HG02870 (cell line): ENCODE measurements at regions not wholly inside any gene's neighbourhood (a gene's known extent, or its start where the extent isn't known, plus 50 kb on each side); places are given as distances from the start of the nearest gene placed in this dataset.

ENCODE experiments used
- ATAC-seq: cut with Tn5 transposase; IDR thresholded peaks from one replicate; pipeline ENCODE4 v1.9.1; 2021; ENCODE audit warnings: mild to moderate bottlenecking, moderate library complexity; ENCODE audit not compliant: unreplicated experiment

DNA sequence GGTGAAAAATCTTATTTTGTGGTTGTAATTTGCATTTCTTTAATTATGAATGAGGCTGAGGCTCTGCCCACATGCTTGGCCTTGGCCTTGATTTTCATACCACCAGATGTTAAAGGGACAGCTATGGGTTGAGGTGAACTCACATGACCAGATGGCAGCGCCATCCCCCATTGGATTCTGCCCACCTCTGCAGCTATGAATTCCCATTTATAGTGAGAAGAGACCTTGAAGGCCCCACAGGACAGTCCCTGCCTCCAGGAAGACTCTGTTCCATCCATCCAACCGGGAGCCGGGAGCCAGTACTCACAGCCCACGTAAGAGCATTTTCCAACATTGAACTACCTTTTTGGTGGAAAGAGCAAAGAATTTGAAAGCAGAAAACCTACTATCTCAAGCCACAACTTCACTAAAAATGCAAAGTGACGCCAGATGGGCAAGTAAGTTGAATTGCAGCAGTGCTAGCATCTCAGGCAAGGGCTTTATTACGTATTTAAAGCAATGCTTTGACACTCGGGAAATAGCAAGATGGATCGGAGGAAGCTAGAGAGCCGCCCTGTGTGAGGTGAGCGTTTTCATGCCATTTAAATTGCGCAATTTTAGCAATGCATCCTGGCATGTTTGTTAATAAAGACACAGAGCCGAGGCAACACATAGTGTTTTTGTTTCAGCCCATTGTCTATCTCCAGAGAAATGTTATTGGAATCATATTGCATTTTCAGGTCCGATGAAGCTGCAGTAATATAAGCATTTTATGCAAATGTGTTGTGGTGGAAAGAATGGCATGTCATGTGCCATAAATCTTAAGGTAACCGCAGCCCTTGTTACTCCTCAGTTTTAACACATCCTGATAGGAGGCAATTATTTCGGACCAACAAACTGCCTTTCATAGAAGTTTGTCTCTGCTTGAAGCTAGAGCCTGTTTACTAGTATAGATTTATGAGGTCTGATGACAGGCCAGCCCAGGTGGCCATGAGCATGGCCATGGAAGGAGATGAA lies 273.4 kb upstream of the TNRC6C start:
- no peak for ATAC-seq

DNA sequence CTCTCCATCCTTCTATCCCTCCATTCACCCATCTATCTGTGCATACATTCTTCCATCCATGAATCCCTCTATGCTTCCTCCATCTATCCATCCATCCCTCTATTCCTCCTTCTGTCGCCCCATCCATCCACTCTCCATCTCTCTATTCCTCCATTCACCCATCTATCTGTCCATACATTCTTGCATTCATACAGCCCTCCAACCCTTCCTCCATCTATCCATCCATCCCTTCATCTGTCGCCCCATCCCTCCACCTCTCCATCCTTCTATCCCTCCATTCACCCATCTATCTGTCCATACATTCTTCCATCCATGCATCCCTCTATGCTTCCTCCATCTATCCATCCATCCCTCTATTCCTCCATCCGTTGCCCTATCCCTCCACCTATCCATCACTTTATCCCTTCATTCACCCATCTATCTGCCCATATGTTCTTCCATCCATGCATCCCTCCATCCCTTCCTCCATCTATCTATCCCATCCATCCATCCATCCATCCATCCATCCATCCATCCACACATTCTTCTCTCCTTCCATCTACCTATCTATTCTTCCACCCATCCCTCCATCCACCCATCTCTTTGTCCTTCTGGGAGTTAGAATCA lies 272.5 kb upstream of the TNRC6C start:
- no peak for ATAC-seq

DNA sequence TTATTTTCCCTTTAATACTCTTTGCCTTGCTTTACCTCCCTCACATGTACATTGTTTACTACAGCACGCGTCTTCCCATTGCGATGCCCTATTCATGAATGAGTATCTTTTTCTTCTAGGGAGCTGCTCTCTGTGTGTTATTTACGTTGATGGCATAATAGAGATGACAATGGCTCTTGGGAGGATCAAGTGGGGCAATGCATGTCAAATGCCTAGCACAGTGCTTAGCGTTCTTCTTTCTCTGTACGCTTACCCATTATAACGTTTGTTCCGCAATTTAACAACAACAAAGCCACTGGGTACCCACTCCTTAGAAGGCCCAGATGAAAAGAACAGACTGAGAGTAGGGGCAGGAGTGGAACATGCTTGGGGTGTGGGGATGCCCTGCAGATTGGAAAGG lies 271.6 kb upstream of the TNRC6C start:
- ATAC-seq, result no peak

DNA sequence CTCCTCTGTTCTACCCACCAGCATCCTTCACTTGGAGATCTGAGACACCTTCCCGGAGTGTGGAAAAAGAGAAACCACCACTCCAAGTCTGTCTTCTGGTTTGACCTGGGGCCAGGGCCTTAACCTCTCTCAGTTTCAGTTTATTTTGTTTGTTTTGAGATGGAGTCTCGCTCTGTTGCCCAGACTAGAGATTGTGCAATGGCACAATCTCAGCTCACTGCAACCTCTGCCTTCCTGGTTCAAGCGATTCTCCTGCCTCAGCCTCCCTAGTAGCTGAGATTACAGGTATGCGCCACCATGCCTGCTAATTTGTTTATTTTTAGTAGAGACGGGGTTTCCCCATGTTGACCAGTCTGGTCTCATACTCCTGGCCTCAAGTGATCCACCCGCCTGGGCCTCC lies 271.1 kb upstream of the TNRC6C start:
- no peak for ATAC-seq

DNA sequence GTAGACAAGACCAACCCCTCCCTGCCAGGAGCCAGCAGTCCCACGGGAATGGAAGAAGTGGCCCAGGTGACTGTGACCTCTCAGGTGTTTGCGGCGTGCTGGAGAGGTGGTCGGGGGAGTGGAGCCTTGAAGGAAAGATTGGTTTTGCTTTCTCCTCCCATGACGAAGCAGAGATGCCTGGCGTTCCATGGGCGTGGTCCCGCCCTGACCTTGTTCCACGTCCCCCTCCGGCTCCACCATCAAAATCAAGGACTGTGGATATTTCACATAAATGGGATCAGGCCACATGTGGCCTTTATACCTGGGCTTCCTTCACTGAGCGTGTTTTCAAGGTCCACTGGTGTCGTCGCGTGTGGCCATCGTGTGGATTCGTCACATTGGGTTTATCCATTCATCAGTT lies 270.6 kb upstream of the TNRC6C start:
- no peak for ATAC-seq

- ATAC-seq, result no peak
These were observed 270.1 kb upstream of the TNRC6C start for GRCh38 chr17:77688369-77688768.

- ATAC-seq, result no peak
These were observed 268.0 kb upstream of the TNRC6C start for GRCh38 chr17:77690271-77691161.

- ATAC-seq, result no peak
These were observed 267.1 kb upstream of the TNRC6C start for GRCh38 chr17:77691216-77692085.

DNA sequence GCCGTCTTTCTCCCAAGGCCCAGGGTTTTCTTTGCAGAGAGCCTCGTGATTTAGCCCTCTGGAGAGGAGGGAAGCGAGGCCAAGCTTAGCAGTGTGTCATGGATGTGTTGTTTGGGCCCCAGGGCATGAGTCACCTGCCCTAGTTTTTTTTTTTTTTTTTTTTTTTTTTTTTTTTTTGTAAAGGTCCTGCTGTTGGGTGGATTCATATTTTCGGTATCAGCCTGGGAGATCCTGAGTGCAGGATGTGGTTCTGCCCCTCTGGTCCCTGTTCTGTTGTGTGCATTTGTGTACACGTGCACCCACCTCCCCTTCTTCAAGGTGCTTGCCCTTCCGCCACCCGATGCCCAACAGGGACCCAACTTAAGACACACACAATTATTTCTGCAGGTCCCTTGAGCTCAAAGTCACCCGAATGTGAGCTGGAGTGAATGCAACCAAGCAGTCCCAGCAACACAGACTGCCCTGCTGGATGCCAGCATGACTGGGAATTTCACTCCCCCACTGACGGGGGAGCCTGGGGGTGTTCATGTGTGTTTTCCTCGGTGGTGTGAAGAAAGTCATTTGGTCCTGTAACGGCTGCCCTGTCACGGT lies 265.8 kb upstream of the TNRC6C start:
- ATAC-seq, result no peak

GRCh38 chr17:77693301-77693700 lies 265.2 kb upstream of the TNRC6C start:
- no peak for ATAC-seq

GRCh38 chr17:77693776-77694175 lies 264.7 kb upstream of the TNRC6C start:
- no peak for ATAC-seq

DNA sequence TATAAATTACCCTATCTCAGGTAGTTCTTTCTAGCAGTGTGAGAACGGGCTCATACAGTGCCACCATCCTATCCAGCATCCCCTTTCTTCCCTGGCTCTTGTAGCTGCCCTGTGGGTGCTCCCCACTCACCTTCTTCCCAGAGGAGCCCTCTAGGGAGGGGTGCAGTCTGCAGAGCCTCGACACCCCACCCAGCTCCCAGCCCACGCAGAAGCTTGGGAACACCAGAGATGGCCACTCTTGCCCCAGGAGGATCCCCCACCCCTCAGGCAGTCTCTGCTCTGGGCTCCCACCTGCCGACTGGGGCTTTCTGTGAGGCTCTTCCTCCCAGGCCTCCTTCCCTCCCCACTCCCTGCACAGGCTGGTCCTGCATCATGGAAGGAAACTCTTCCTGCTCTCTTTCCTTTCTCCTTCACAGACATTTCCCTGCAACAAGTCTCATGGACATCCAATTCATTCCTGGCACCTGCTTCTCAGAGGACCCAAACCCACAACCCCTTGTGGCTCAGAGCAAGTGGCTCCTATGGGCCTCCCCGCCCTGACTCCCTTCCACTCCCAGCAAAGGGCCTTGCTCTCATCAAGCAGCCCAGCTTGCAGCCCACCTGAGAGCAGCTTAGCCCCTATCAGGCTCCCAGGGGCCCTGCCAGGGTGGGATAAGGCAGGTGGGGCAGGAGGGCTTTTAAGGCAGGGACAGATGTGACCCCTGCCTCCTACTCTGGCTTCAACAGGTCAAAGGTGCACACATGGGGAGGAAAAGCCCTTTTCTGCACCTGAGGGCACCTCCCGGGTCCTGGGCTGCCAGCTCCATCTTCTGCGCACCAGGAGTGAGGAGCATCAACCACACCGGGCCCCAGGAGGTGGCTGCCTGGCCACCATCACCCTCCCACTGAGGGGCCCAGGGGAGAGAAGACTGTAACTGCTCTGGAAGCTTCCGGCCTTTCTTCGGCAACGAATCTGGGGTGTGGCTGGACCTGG lies 263.8 kb upstream of the TNRC6C start:
- ATAC-seq, result no peak

- no peak for ATAC-seq
These were observed 263.1 kb upstream of the TNRC6C start for GRCh38 chr17:77695386-77695785.

- no peak for ATAC-seq
These were observed 262.3 kb upstream of the TNRC6C start for GRCh38 chr17:77696151-77696720.

- no peak for ATAC-seq
These were observed 261.6 kb upstream of the TNRC6C start for GRCh38 chr17:77696721-77697460.

- ATAC-seq, result no peak
These were observed 260.8 kb upstream of the TNRC6C start for GRCh38 chr17:77697480-77698400.
